BJ (cell line): ENCODE measurements at regions not wholly inside any gene's neighbourhood (a gene's known extent, or its start where the extent isn't known, plus 50 kb on each side); places are given as distances from the start of the nearest gene placed in this dataset.
A peak's percentile ranks its signal among the peaks of the same experiment; 100 is the strongest.

Experiments used
- CTCF ChIA-PET: fragments of 350-600 bp; formaldehyde crosslinking; extraction: SDS; loops from one replicate; lab custom pipeline; 2021; ENCODE audit warnings: antibody characterized with exemption, inconsistent platforms; lab: Yijun Ruan, JAX
- POLR2A ChIA-PET: fragments of 300-600 bp; sonication (Branson Sonifier 250); formaldehyde crosslinking; extraction: SDS; loops from one replicate; lab custom pipeline; 2021; ENCODE audit warnings: antibody characterized with exemption; lab: Charles Lee
- DNase-seq: peaks from one replicate; pipeline ENCODE4 v3.0.0-alpha.2; 2011; ENCODE audit warnings: low read depth
- H3K27me3 ChIP-seq: 2 replicates; pipeline ENCODE4 v1.6.0; 2011; ENCODE audit warnings: low read length; ENCODE audit not compliant: control insufficient read depth, insufficient read depth
- H3K36me3 ChIP-seq: 2 replicates; pipeline ENCODE4 v1.5.1; 2011; ENCODE audit warnings: low read length; ENCODE audit not compliant: control insufficient read depth, insufficient read depth
- H3K4me3 ChIP-seq: 2 replicates; pipeline ENCODE4 v1.5.1; 2011; ENCODE audit warnings: low read depth, mild to moderate bottlenecking, control low read depth, low read length
- CTCF ChIP-seq: IDR thresholded peaks from 2 replicates; pipeline ENCODE4 v1.5.1; 2011; ENCODE audit warnings: low read depth, mild to moderate bottlenecking, control low read depth, inconsistent platforms, low read length, moderate library complexity; ENCODE audit not compliant: insufficient read depth

DNA sequence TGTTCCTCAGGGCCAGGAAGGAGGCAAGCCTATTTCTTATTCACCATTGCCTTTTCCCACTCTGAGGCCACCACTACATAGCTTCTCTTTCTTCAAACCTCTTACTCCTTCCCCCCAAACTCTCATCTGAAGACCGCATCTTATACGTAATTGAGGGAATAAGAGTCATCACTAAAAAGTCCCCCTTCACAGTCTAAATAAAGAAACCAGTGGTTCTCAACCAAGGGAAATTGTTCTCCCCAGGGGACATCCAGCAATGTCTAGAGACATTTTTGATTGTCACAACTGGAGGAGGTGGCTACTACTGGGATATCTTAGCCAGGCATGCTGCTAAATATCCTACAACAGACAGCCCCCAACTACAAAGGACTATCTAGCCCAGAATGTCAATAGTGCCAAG lies 327.6 kb upstream of the CNR1 start:
- H3K27me3 ChIP-seq, result 0 out of 2 replicates have a peak, but pooled peaks cover 2% of the 10 kb centered on the region
- DNase-seq, result no peak
- H3K4me3 ChIP-seq, result no peak overlapping the region
- CTCF ChIA-PET, result interaction anchor here (1.0 to 2.1 kb wide), 6 partner anchors 10 to 1100 kb away, joined by 3 to 25 read pairs (median 4); no protein-coding TSS in a partner anchor
- POLR2A ChIA-PET, result no interaction called here
- no peaks in the 10 kb centered on the region for H3K36me3 ChIP-seq
- no peak for TF ChIP-seq CTCF

DNA sequence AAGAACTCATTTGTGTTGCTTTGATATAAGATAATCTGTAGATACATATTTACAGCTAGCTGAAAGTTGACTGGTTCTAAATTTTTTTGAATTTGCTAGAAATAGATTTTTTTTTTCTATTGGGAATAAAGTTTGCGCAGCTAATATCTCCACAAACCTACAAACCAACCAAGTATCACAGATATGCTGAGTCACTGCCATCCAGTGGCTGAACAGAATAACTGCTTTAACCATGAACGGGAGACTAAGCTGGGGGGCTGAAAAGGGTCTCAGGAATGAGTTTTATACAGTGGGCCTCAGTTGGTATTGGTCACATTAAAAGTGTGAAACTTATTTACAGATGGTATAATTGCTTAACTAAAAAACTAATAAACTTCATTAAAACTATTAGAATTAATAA lies 326.7 kb upstream of the CNR1 start:
- Histone ChIP-seq H3K27me3 (0 out of 2 replicates have a peak, but pooled peaks cover 2% of the 10 kb centered on the region), H3K36me3 (no peaks in the 10 kb centered on the region), H3K4me3 (no peak overlapping the region)
- CTCF ChIA-PET, result interaction anchor here (0.6 to 2.1 kb wide), 10 partner anchors 18 to 1099 kb away, joined by 3 to 25 read pairs (median 4); no protein-coding TSS in a partner anchor
- no peak for DNase-seq
- peak; percentile 56 for TF ChIP-seq CTCF
- POLR2A ChIA-PET, result no interaction called here

DNA sequence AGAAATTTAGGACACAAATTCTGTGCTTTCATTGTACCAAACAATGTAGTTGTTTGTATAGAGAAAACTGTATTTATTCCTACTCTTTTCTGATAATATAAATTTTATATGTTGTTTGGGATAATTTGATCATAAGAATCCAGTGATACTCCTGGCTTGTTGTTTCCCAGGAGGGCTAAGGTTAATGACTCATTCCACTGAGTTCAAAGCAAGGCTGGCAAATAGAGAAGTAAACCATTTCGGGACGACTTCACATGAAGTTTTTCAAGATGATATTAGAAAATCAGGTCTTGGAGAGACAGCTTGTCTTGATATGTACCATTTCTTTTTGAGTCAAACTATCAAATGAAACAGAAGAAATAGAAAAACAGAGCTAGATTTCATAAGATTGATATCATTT lies 326.1 kb upstream of the CNR1 start:
- ChIA-PET POLR2A (no interaction called here), CTCF (interaction anchor here (0.6 to 2.1 kb wide), 8 partner anchors 17 to 1098 kb away, joined by 3 to 25 read pairs (median 4); no protein-coding TSS in a partner anchor)
- no peak for DNase-seq
- Histone ChIP-seq H3K4me3 (no peak overlapping the region), H3K36me3 (no peaks in the 10 kb centered on the region), H3K27me3 (0 out of 2 replicates have a peak, but pooled peaks cover 2% of the 10 kb centered on the region)
- no peak for TF ChIP-seq CTCF

DNA sequence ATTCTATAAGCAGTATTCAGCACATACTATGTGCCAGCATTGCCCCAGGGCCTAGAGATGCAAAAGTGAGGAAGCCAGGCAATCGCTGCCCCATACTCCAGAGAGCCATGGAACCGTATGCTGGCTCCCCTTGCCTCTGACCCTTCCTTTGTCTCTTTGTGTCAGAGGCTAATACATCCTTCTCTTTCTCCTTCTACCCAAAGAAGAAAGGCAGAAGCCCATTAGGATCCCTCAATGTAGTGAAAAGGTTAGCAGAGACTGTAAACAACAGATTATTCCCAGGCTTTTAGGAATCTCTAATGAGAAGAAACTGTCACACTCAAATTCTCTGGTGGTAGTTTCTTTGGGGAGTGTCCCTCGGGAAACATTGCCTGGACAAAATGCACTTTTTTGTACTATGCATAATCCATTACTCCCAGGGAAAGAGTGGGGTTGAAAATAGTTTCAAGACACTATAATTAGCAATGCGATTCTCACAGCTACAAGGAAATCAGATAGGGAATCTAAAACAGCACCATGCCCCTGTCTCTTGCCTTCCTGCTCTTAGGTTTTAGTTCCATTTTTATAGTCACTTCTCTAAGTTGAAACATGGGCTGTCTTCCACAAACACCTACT lies 325.2 kb upstream of the CNR1 start:
- TF ChIP-seq CTCF, result no peak
- no peak for DNase-seq
- Histone ChIP-seq H3K36me3 (no peaks in the 10 kb centered on the region), H3K4me3 (no peak overlapping the region), H3K27me3 (0 out of 2 replicates have a peak, but pooled peaks cover 2% of the 10 kb centered on the region)
- ChIA-PET CTCF (interaction anchor here (0.5 to 1.1 kb wide), 2 partner anchors 8 to 28 kb away, joined by 3 to 5 read pairs; no protein-coding TSS in a partner anchor), POLR2A (no interaction called here)

- Histone ChIP-seq H3K27me3 (0 out of 2 replicates have a peak, but pooled peaks cover 2% of the 10 kb centered on the region), H3K4me3 (no peak overlapping the region), H3K36me3 (no peaks in the 10 kb centered on the region)
- no peak for TF ChIP-seq CTCF
- DNase-seq, result no peak
- POLR2A ChIA-PET, result no interaction called here
- CTCF ChIA-PET, result interaction anchor here (0.5 to 1.1 kb wide), 2 partner anchors 8 to 28 kb away, joined by 3 to 5 read pairs; no protein-coding TSS in a partner anchor
Observed at GRCh38 chr6:88490908-88491264, 324.7 kb upstream of the CNR1 start.
